ENCODE measurements at regions not wholly inside any gene's neighbourhood (a gene's known extent, or its start where the extent isn't known, plus 50 kb on each side); places are given as distances from the start of the nearest gene placed in this dataset.
A peak's percentile ranks its signal among the peaks of the same experiment; 100 is the strongest.

GRCh38 chr11:32200136-32200847, 109.4 kb downstream of the RCN1 start:
- no peak for TF ChIP-seq ZFX (IDR thresholded peaks at IDR 0.05; ENCODE audit: borderline replicate concordance)
- no peak for TF ChIP-seq CTCF (IDR thresholded peaks at IDR 0.05)
- H3K27ac ChIP-seq = no peak overlapping the region

- TF ChIP-seq ZFX (IDR thresholded peaks at IDR 0.05; ENCODE audit: borderline replicate concordance) = no peak
- H3K27ac ChIP-seq = no peak overlapping the region
Measured at GRCh38 chr11:32204751-32205150, 113.9 kb downstream of the RCN1 start.

- TF ChIP-seq CTCF (IDR thresholded peaks at IDR 0.05) (no peak), ZFX (IDR thresholded peaks at IDR 0.05; ENCODE audit: borderline replicate concordance) (no peak)
- no peak overlapping the region for H3K27ac ChIP-seq
Measured at GRCh38 chr11:32210556-32210955, 119.7 kb downstream of the RCN1 start.

- H3K27ac ChIP-seq = no peak overlapping the region
- no peak for TF ChIP-seq ZFX (IDR thresholded peaks at IDR 0.05; ENCODE audit: borderline replicate concordance)
- no peak for TF ChIP-seq CTCF (IDR thresholded peaks at IDR 0.05)
Measured at GRCh38 chr11:32213223-32213622, 122.3 kb downstream of the RCN1 start.

- H3K27ac ChIP-seq = no peak overlapping the region
- peak; percentile 14; the same call in 1 of the 2 replicates for TF ChIP-seq CTCF (IDR thresholded peaks at IDR 0.05)
- no peak for TF ChIP-seq ZFX (IDR thresholded peaks at IDR 0.05; ENCODE audit: borderline replicate concordance)
Measured at GRCh38 chr11:32215157-32215556, 124.3 kb downstream of the RCN1 start.

- TF ChIP-seq CTCF (IDR thresholded peaks at IDR 0.05) (no peak), ZFX (IDR thresholded peaks at IDR 0.05; ENCODE audit: borderline replicate concordance) (no peak)
- no peak overlapping the region for H3K27ac ChIP-seq
Measured at GRCh38 chr11:32216749-32217148, 125.9 kb downstream of the RCN1 start.

GRCh38 chr11:32219320-32219719, 128.4 kb downstream of the RCN1 start:
- TF ChIP-seq ZFX (IDR thresholded peaks at IDR 0.05; ENCODE audit: borderline replicate concordance) = no peak
- TF ChIP-seq CTCF (IDR thresholded peaks at IDR 0.05) = no peak
- no peak overlapping the region for H3K27ac ChIP-seq

Measured in 22Rv1 (cell line).